T follicular helper cell (primary cell): ENCODE measurements at regions not wholly inside any gene's neighbourhood (a gene's known extent, or its start where the extent isn't known, plus 50 kb on each side); places are given as distances from the start of the nearest gene placed in this dataset.

Source experiments
- DNase-seq: peaks from one replicate; pipeline ENCODE4 v3.0.0-alpha.2; 2020; ENCODE audit warnings: low read depth

- no peak for DNase-seq
Observed at GRCh38 chr12:123041042-123041531, 60.6 kb downstream of the ARL6IP4 start.

DNA sequence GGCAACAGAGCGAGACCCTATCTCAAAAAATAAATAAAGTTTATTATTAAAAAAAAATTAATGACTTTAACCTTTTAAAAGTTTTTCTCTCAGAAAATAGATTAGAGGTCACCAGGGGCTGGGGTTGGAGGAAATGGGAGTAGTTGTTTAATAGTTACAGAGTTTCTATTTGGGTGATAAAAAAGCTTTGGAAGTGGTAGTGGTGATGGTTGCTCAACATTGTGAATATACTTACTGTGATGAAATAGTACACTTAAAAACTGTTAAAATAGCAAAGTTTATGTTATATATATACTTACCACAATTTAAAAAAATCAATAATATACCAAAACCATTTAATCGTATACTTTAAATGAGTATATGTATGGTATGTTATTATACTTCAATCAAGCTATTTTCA, 59.6 kb downstream of the ARL6IP4 start:
- no peak for DNase-seq

DNA sequence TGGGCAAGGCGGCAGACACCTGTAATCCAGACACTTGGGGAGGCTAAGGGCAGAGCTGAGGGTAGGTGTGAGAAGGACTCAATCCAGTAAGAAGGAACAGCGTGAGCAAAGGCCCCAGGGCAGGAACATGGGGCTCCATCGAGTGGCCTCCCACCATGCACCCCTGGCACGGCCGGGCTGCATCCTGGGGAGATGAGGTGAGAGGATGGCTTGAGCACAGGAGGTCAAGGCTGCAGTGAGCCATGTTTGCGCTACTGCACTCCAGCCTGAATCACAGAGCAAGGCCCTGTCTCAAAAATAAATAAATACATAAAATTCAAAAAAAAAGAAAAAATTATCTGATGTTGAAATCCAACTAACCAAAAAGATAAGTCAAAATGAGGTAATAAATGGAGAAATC, 58.5 kb downstream of the ARL6IP4 start:
- no peak for DNase-seq

- no peak for DNase-seq
Observed at GRCh38 chr12:123038486-123038885, 58.0 kb downstream of the ARL6IP4 start.

DNA sequence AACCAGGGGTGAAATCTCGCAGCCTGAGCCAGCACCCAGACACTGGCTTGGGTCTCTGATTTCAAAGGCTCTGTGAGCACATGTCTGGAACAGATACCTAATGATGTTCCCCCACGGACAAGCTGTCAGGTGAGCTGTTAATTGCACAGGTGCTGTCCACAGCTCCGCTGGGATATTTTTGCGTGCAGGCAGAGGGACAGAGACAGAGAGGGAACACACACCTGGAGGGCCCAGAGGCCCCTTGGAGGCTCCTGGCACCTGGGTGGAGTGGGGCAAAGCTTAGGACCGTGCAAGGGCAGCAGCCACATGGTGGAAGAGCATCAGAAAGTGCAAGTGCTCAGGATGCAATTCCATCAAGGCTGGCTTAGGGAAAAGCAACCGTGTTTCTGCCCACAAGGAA, 57.3 kb downstream of the ARL6IP4 start:
- DNase-seq: no peak

DNA sequence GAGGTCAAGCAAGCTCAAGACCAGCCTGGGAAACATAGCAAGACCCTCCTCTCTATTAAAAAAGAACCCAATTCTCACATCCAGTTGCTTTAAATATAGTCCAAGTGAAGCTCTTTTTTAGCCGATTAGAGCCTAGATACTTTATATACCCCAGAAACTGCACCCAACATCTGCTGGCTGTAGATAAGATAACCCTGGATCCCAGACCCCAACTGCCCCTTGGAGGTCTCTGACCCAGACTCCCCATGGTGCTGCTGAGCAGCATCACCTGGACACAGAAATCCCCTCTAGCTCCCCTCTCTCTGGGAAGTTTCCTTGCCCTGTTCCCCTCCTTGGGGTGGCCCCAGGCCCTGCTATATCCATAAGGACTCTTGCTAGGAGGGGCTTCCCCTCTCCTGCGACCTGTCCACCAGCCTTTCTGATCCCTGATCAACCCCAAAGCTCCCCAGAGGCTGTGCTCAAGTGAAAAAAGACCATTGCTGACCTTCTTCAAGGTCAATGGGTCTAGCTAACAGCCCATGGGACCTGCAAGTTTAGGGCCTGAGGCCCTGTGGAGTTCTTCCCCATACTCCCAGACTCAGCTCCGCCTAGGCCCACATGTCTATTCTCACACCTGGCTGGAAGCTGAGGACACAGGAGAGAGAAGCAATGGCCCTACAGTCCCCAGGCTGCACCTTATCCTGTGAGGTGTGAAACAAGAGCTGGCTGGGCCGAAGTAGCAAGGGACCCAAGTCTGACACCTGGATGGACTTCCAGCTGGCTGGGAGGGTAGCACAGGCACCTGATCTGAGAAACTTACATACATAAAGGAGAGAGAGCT, 56.2 kb downstream of the ARL6IP4 start:
- DNase-seq: no peak

DNA sequence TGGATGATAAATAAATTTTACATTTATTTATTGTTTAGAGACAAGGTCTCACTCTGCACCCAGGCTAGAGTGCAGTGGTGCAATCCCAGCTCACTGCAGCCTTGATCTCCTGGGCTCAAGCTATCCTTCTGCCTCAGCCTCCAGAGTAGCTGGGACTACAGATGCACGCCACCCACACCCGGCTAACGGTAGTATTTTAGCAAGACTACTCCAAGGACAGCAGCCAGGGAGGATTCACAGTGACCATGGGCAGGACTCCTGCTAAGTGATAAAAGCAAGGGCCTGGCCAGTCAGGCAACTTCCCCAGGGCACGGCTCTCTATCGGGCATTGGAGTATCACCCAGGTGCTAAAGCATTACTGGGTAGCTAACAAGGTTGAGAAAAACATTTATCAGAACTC, 55.4 kb downstream of the ARL6IP4 start:
- no peak for DNase-seq

- DNase-seq: no peak
Observed at GRCh38 chr12:123034865-123035264, 54.4 kb downstream of the ARL6IP4 start.

GRCh38 chr12:123034022-123034541, 53.6 kb downstream of the ARL6IP4 start:
- DNase-seq: no peak

DNA sequence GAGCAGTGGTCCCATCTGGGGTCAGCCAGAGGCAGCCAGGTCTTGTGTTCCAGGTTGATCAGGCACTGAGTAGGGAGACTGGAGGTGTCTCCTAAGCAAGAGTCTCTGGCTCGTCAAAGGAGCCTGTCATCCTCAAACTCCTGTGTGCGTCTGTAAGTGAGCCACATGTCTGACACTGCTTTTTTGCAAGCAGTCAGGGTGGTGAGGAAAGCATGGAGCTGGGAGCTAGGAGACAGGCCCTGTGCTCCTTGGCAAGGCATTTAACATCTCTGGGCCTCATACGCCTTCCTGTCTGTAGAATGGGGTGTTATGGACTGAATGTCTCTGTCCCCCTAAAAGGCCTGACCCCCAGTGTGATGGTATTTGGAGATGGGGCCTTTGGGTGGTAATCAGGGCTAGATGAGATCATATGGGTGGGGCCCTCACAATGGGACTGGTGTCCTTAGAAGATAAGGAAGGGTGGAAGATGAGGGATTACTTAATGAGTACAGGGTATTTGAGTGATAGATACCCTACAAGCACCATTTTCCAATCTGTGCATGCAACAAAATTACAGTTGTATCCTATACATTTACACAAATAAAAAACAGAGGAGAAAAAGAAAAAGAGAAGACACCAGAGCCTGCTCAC, 53.0 kb downstream of the ARL6IP4 start:
- DNase-seq: no peak

- DNase-seq: no peak
Observed at GRCh38 chr12:123032736-123033391, 52.4 kb downstream of the ARL6IP4 start.
